Activated T-helper 17 cell treated with anti-CD3 and anti-CD28 coated beads, Interleukin-2, amount 50 U/mL, for 72 hours (primary cell): ENCODE measurements at regions not wholly inside any gene's neighbourhood (a gene's known extent, or its start where the extent isn't known, plus 50 kb on each side); places are given as distances from the start of the nearest gene placed in this dataset.

Source experiments
- ATAC-seq: fragments of 150-1000 bp; cut with Tn5 transposase; replicated peaks from 2 replicates; pipeline ENCODE4 v1.10.0; 2021; ENCODE audit warnings: mild to moderate bottlenecking, moderate library complexity
- H3K27ac Mint-ChIP-seq: one replicate; pipeline ENCODE4 v1.8.0; 2022; ENCODE audit warnings: mixed read lengths
- H3K27me3 Mint-ChIP-seq: one replicate; pipeline ENCODE4 v1.8.0; 2022; ENCODE audit warnings: mixed read lengths
- H3K36me3 Mint-ChIP-seq: one replicate; pipeline ENCODE4 v1.8.0; 2022; ENCODE audit warnings: low read depth, mild to moderate bottlenecking, mixed read lengths
- H3K4me1 Mint-ChIP-seq: one replicate; pipeline ENCODE4 v1.8.0; 2022; ENCODE audit warnings: mixed read lengths
- H3K4me3 Mint-ChIP-seq: one replicate; pipeline ENCODE4 v1.8.0; 2022; ENCODE audit warnings: mild to moderate bottlenecking, mixed read lengths
- H3K9me3 Mint-ChIP-seq: one replicate; pipeline ENCODE4 v1.8.0; 2022; ENCODE audit warnings: mixed read lengths

GRCh38 chr12:93186131-93186530 lies 191.6 kb upstream of the NUDT4 start:
- no peak for ATAC-seq
- H3K27me3 Mint-ChIP-seq = no peaks in the 10 kb centered on the region
- H3K27ac Mint-ChIP-seq = no peak overlapping the region
- peaks cover 5% of the 10 kb centered on the region for H3K4me1 Mint-ChIP-seq
- H3K4me3 Mint-ChIP-seq = no peak overlapping the region
- no peaks in the 10 kb centered on the region for H3K9me3 Mint-ChIP-seq
- H3K36me3 Mint-ChIP-seq = no peaks in the 10 kb centered on the region

DNA sequence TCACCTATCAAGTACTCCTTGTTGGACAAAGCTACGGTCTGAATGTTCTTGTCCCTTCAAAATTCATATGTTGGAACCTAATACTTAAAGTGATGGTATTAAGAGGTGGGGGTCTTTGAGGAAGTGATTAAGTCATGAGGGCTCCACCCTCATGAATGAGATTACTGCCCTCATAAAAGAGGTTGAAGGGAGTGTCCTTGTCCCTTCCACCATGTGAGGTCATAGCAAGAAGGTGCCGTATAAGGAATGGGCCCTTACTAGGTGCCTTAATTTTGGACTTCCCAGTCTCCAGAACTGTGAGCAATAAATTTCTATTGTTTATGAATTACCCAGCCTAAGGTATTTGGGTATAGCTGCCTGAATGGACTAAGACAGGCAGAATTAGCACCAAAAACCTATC lies 191.1 kb upstream of the NUDT4 start:
- no peak overlapping the region for H3K4me3 Mint-ChIP-seq
- H3K27ac Mint-ChIP-seq = no peak overlapping the region
- no peaks in the 10 kb centered on the region for H3K36me3 Mint-ChIP-seq
- no peaks in the 10 kb centered on the region for H3K27me3 Mint-ChIP-seq
- no peaks in the 10 kb centered on the region for H3K9me3 Mint-ChIP-seq
- peaks cover 5% of the 10 kb centered on the region for H3K4me1 Mint-ChIP-seq
- no peak for ATAC-seq

- Mint-ChIP-seq H3K27me3 (peaks cover 12% of the 10 kb centered on the region), H3K36me3 (no peaks in the 10 kb centered on the region), H3K27ac (no peak overlapping the region), H3K4me1 (no peaks in the 10 kb centered on the region), H3K4me3 (no peak overlapping the region), H3K9me3 (peaks cover 6% of the 10 kb centered on the region)
- ATAC-seq = no peak
Measured at GRCh38 chr12:93191423-93191822, 186.3 kb upstream of the NUDT4 start.

DNA sequence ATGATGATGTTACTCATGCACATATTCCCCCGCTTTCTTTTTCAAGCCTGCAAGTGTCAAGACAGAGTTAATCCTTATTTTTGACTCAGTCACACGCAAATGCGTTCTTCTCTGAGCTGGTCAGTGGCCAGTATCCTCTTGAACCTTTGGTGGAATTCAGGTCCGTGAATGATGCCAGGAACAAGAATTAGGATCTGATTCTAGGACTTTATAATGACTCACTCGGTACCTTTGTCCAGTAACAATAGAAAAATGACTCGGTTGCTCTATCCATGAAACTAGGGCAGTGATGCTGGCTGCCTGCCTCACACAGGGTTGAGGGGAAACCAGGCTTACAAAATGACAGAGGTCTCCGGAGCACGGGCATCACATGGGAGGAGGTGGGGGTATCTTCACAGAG lies 185.8 kb upstream of the NUDT4 start:
- Mint-ChIP-seq H3K27me3 (peaks cover 15% of the 10 kb centered on the region), H3K36me3 (no peaks in the 10 kb centered on the region), H3K4me1 (no peaks in the 10 kb centered on the region), H3K27ac (no peak overlapping the region), H3K9me3 (peaks cover 6% of the 10 kb centered on the region), H3K4me3 (no peak overlapping the region)
- ATAC-seq = no peak

DNA sequence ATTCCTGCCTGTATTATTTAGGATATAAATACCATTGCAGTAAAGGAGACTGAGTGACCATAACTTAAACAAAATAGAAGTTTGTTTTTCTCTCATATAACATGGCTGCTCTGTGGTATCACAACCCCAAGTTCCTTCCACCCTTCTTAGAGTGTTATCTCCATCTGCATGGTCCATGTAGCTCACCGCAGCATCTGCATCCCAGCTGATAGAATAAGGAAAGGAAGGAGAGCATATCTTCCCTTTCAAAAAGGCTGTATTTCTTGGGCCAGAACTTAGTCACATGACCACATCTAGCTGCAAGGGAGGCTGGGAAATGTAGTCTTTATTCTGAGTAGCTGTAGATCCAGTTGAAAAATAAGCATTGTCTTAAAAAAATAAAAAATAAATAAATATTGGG lies 184.8 kb upstream of the NUDT4 start:
- Mint-ChIP-seq H3K27ac (no peak overlapping the region), H3K4me1 (no peaks in the 10 kb centered on the region), H3K27me3 (peaks cover 19% of the 10 kb centered on the region), H3K4me3 (no peak overlapping the region), H3K36me3 (no peaks in the 10 kb centered on the region), H3K9me3 (peaks cover 6% of the 10 kb centered on the region)
- ATAC-seq = no peak

- Mint-ChIP-seq H3K27me3 (peaks cover 28% of the 10 kb centered on the region), H3K4me1 (no peaks in the 10 kb centered on the region)
Measured at GRCh38 chr12:93195511-93195910, 182.2 kb upstream of the NUDT4 start.

GRCh38 chr12:93197067-93197593 lies 180.6 kb upstream of the NUDT4 start:
- Mint-ChIP-seq H3K27me3 (peaks cover 34% of the 10 kb centered on the region), H3K4me3 (no peak overlapping the region), H3K4me1 (no peaks in the 10 kb centered on the region), H3K36me3 (no peaks in the 10 kb centered on the region), H3K27ac (no peak overlapping the region), H3K9me3 (peaks cover 6% of the 10 kb centered on the region)
- ATAC-seq = no peak

More at GRCh38 chr12:93195511-93195910, 182.2 kb upstream of the NUDT4 start:
- no peak for ATAC-seq
- Mint-ChIP-seq H3K4me3 (no peak overlapping the region), H3K9me3 (peaks cover 6% of the 10 kb centered on the region), H3K27ac (no peak overlapping the region), H3K36me3 (no peaks in the 10 kb centered on the region)

DNA sequence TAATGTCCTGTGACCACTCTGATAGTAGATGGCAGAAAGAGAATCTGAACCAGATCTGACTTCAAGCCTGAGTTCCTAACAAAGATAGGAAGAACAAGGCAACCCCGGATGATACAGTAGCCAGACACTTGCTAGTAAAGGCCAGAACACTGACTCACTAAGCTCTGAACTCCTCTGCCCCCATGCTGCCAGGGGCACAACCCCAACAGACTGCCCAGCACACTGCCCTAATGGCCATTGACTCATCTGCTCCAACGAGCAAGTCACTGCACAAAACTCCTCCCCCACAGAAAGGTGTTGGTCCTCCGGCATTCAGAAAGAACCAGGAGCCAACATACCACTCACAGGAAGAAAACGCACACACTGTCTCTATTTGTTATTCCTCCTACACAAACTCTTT lies 179.6 kb upstream of the NUDT4 start:
- Mint-ChIP-seq H3K27ac (no peak overlapping the region), H3K9me3 (peaks cover 10% of the 10 kb centered on the region), H3K4me1 (no peaks in the 10 kb centered on the region), H3K27me3 (peaks cover 34% of the 10 kb centered on the region), H3K36me3 (no peaks in the 10 kb centered on the region), H3K4me3 (no peak overlapping the region)
- ATAC-seq = no peak

DNA sequence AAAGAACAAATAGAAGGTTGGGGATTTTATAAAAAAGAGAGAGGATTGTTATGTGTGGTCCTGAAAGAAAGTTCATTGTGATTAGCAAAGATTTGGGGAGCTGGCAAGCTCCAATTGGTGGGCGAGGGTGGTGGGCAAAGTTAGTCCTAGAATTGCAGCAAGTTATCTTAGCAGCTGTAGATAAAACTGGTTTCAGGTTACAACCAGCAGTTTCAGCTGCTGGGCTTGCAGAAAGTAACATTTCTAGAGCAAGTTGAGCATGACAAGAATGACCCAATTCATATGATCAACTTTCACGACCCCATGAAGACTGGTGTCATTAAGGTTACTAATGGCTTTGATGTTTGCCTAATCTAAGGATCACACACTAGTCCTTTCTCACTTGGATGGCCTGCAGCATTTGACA lies 177.9 kb upstream of the NUDT4 start:
- no peaks in the 10 kb centered on the region for H3K4me1 Mint-ChIP-seq
- no peak overlapping the region for H3K27ac Mint-ChIP-seq
- H3K9me3 Mint-ChIP-seq = peaks cover 4% of the 10 kb centered on the region
- H3K4me3 Mint-ChIP-seq = no peak overlapping the region
- H3K36me3 Mint-ChIP-seq = no peaks in the 10 kb centered on the region
- no peak for ATAC-seq
- H3K27me3 Mint-ChIP-seq = peaks cover 31% of the 10 kb centered on the region

- Mint-ChIP-seq H3K36me3 (no peaks in the 10 kb centered on the region), H3K9me3 (peaks cover 4% of the 10 kb centered on the region), H3K27ac (no peak overlapping the region), H3K27me3 (peaks cover 30% of the 10 kb centered on the region), H3K4me1 (no peaks in the 10 kb centered on the region), H3K4me3 (no peak overlapping the region)
- ATAC-seq = no peak
Measured at GRCh38 chr12:93200291-93200917, 177.3 kb upstream of the NUDT4 start.

DNA sequence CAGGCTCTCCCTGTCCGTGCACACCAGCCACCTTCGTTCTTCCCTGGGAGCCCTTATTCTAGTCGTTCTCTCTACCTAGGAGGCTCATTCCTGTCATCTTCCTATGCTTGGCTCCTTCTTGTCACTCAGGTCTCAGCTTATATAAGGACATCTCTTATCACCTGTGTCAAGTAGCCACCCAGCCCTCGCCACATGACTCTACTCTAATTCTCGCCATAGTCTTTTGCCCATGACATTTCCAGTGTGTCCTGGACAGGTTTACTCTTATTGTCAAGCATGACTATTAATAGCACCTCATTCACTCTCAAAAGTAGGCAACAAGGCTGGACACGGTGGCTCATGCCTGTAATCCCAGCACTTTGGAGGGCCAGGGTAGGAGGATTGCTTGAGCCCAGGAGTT lies 175.7 kb upstream of the NUDT4 start:
- Mint-ChIP-seq H3K9me3 (peaks cover 4% of the 10 kb centered on the region), H3K36me3 (no peaks in the 10 kb centered on the region), H3K4me3 (no peak overlapping the region), H3K4me1 (no peaks in the 10 kb centered on the region), H3K27ac (no peak overlapping the region), H3K27me3 (peaks cover 19% of the 10 kb centered on the region)
- ATAC-seq = no peak

DNA sequence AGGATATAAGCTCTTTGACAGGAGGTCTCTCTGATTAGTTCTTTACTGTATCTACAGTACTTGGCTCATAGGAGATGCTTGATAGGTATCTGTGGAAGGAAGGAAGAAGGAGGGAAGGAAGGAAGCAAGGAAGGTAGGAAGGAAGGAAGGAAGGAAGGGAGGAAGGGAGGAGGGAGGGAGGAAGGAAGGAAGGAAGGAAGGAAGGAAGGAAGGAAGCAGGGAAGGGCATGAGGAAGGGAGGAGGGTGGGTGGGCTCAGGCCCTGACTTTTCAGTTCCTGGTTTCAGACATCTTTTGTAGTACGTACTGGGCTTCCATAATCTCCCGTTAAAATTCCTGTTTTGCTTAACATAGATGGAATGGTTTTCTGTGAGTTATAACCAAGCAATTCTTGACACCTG lies 175.0 kb upstream of the NUDT4 start:
- H3K4me3 Mint-ChIP-seq = no peak overlapping the region
- peaks cover 17% of the 10 kb centered on the region for H3K27me3 Mint-ChIP-seq
- H3K27ac Mint-ChIP-seq = no peak overlapping the region
- H3K9me3 Mint-ChIP-seq = peaks cover 4% of the 10 kb centered on the region
- no peak for ATAC-seq
- H3K4me1 Mint-ChIP-seq = no peaks in the 10 kb centered on the region
- H3K36me3 Mint-ChIP-seq = no peaks in the 10 kb centered on the region

DNA sequence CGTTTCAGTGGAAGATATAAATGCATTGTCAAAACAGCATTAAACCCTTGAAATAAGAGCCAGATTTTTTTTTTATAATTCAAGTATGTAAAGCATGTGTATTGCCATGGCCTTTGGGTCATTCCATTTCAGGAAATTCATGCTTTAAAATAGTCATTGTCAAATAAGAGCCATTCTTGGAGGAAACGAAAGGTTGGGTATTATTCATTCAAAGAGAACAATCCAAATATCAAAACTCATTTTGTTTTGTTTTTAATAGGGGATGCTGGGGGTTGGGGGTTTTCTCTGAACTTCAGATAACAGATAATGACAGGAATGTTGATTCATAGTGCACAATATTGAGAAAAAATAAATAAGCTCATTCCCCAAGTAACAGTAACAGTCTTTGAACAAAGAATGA lies 174.4 kb upstream of the NUDT4 start:
- ATAC-seq = no peak
- peaks cover 13% of the 10 kb centered on the region for H3K27me3 Mint-ChIP-seq
- peaks cover 4% of the 10 kb centered on the region for H3K9me3 Mint-ChIP-seq
- H3K36me3 Mint-ChIP-seq = no peaks in the 10 kb centered on the region
- H3K4me3 Mint-ChIP-seq = no peak overlapping the region
- no peaks in the 10 kb centered on the region for H3K4me1 Mint-ChIP-seq
- H3K27ac Mint-ChIP-seq = no peak overlapping the region

GRCh38 chr12:93204896-93205295 lies 172.8 kb upstream of the NUDT4 start:
- H3K9me3 Mint-ChIP-seq = peaks cover 4% of the 10 kb centered on the region

DNA sequence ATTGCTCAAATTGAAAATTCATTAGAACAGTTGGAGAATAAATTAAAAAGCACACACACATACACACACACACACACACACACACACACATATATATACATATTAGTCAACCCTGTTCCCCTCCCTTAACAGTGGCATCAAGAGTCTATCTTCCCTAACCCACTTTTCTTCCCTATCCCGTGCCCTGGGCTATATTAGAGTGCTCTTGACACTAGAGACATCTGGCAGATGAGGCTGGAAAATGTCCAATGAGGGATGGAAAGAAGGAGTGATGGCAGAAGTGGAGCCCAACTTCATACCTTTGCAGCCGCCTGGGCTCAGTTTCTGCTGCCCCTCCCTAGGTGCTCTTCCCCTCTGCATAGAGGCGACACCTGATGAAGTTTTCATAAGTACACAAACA lies 172.4 kb upstream of the NUDT4 start:
- no peaks in the 10 kb centered on the region for H3K4me1 Mint-ChIP-seq
- H3K27ac Mint-ChIP-seq = no peak overlapping the region
- no peaks in the 10 kb centered on the region for H3K36me3 Mint-ChIP-seq
- no peak for ATAC-seq
- peaks cover 6% of the 10 kb centered on the region for H3K27me3 Mint-ChIP-seq
- no peak overlapping the region for H3K4me3 Mint-ChIP-seq
- peaks cover 4% of the 10 kb centered on the region for H3K9me3 Mint-ChIP-seq

More at GRCh38 chr12:93204896-93205295, 172.8 kb upstream of the NUDT4 start:
- Mint-ChIP-seq H3K36me3 (no peaks in the 10 kb centered on the region), H3K27me3 (peaks cover 9% of the 10 kb centered on the region), H3K4me3 (no peak overlapping the region), H3K4me1 (no peaks in the 10 kb centered on the region), H3K27ac (no peak overlapping the region)
- no peak for ATAC-seq

DNA sequence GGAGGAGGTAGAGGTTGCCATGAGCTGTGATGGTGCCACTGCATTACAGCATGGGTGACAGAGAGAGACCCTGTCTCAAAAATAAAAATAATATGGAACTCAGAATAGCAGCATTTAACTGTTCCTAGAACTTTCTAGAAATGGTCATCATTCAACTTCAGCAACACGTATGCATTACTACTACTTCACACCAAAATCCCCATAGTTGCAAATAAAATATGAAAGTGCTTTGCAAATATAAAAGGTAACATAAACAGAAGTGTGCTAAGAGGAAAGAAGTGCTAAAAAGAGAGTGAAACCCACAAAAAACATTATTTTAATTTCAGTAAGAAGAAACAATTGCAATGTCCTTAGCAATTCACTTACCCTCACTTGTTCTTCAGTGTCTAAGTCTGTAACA lies 169.7 kb upstream of the NUDT4 start:
- H3K36me3 Mint-ChIP-seq = no peaks in the 10 kb centered on the region
- H3K4me3 Mint-ChIP-seq = no peak overlapping the region
- no peaks in the 10 kb centered on the region for H3K9me3 Mint-ChIP-seq
- H3K27me3 Mint-ChIP-seq = peaks cover 4% of the 10 kb centered on the region
- ATAC-seq = no peak
- H3K27ac Mint-ChIP-seq = no peak overlapping the region
- H3K4me1 Mint-ChIP-seq = no peaks in the 10 kb centered on the region
